Fibroblast of the aortic adventitia (primary cell): ENCODE measurements at regions not wholly inside any gene's neighbourhood (a gene's known extent, or its start where the extent isn't known, plus 50 kb on each side); places are given as distances from the start of the nearest gene placed in this dataset.
A peak's percentile ranks its signal among the peaks of the same experiment; 100 is the strongest.

Source experiments
- DNase-seq: peaks from one replicate; pipeline ENCODE4 v3.0.0-alpha.2; 2010; ENCODE audit warnings: low read depth
- H3K4me3 ChIP-seq: 2 replicates; pipeline ENCODE4 v1.5.1; 2011; ENCODE audit warnings: low read depth, mild to moderate bottlenecking, control low read depth, low read length, moderate library complexity
- CTCF ChIP-seq: IDR thresholded peaks from 2 replicates; pipeline ENCODE4 v1.5.1; 2011; ENCODE audit warnings: mild to moderate bottlenecking, low read length, control low read depth, inconsistent platforms; ENCODE audit not compliant: insufficient read depth

- no peak for TF ChIP-seq CTCF
- no peak for DNase-seq
- H3K4me3 ChIP-seq, result no peak overlapping the region
Observed at GRCh38 chr10:105545101-105545500, 904.0 kb downstream of the SORCS3 start.

- TF ChIP-seq CTCF, result no peak
- H3K4me3 ChIP-seq, result no peak overlapping the region
- peak; percentile 3 for DNase-seq
Observed at GRCh38 chr10:105540381-105540780, 899.3 kb downstream of the SORCS3 start.

- no peak for DNase-seq
- H3K4me3 ChIP-seq, result no peak overlapping the region
Observed at GRCh38 chr10:105538874-105539273, 897.8 kb downstream of the SORCS3 start.

GRCh38 chr10:105535478-105535877 is 894.4 kb downstream of the SORCS3 start:
- DNase-seq, result no peak
- H3K4me3 ChIP-seq, result no peak overlapping the region
- TF ChIP-seq CTCF, result no peak

More at GRCh38 chr10:105538874-105539273, 897.8 kb downstream of the SORCS3 start:
- no peak for TF ChIP-seq CTCF

- peak; percentile 10 for DNase-seq
Observed at GRCh38 chr10:105534086-105534485, 893.0 kb downstream of the SORCS3 start.

GRCh38 chr10:105516511-105516910 is 875.4 kb downstream of the SORCS3 start:
- no peak for TF ChIP-seq CTCF
- DNase-seq, result no peak
- H3K4me3 ChIP-seq, result no peak overlapping the region

More at GRCh38 chr10:105534086-105534485, 893.0 kb downstream of the SORCS3 start:
- no peak for TF ChIP-seq CTCF
- H3K4me3 ChIP-seq, result no peak overlapping the region

- DNase-seq, result no peak
- no peak for TF ChIP-seq CTCF
- no peak overlapping the region for H3K4me3 ChIP-seq
Observed at GRCh38 chr10:105514106-105514505, 873.0 kb downstream of the SORCS3 start.
